Left ventricle myocardium inferior (tissue), 1 donor: ENCODE measurements at regions not wholly inside any gene's neighbourhood (a gene's known extent, or its start where the extent isn't known, plus 50 kb on each side); places are given as distances from the start of the nearest gene placed in this dataset.

Experiments
- DNase-seq: peaks from one replicate; pipeline ENCODE4 v3.0.0-alpha.2; 2020
- H3K27ac ChIP-seq: fragments of 200-600 bp; replicated peaks from 2 replicates; pipeline ENCODE4 v1.8.0; 2021
- H3K27me3 ChIP-seq: fragments of 200-600 bp; 2 replicates; pipeline ENCODE4 v1.8.0; 2021; ENCODE audit warnings: low read depth
- H3K36me3 ChIP-seq: fragments of 200-600 bp; 2 replicates; pipeline ENCODE4 v1.8.0; 2021
- H3K4me1 ChIP-seq: fragments of 200-600 bp; 2 replicates; pipeline ENCODE4 v1.8.0; 2021
- H3K4me3 ChIP-seq: fragments of 200-600 bp; 2 replicates; pipeline ENCODE4 v1.8.0; 2021; ENCODE audit warnings: mild to moderate bottlenecking, moderate library complexity
- H3K9me3 ChIP-seq: fragments of 200-600 bp; replicated peaks from 2 replicates; pipeline ENCODE4 v1.8.0; 2021
- intact Hi-C: fragments of 100-400 bp; cut with micrococcal nuclease; formaldehyde crosslinking; loops from one replicate; pipeline ENCODE4 v1.11.0; 2022
- TF ChIP-seq, protein P1 (sequence below): fragments of 200-600 bp; IDR thresholded peaks from 2 replicates; pipeline ENCODE4 v1.8.0; 2021; ENCODE audit warnings: antibody characterized with exemption, mild to moderate bottlenecking, borderline replicate concordance
- donor health status: DM: no; HTN: yes; CAD: no; lungs with severe emphysema.

DNA sequence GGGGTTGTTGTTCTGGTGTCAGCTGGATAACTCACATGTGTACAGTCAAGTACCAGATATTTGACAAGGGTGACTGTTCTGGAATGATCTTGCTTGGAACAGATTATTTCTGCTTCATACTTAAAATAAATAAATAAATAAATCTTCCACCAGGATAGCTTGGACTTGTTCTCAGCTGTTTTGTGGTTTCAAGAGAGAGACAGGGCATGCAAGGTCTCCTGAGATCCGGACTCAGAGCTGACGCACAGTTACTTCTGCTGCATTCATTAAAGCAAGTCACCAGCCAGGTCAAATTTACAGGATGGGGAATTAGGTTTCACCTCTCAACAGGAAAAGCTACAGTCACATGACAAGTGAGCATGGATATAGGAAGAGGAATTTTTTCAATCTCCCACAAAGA lies 285.0 kb upstream of the SPTLC3 start:
- TF ChIP-seq, protein P1, sequence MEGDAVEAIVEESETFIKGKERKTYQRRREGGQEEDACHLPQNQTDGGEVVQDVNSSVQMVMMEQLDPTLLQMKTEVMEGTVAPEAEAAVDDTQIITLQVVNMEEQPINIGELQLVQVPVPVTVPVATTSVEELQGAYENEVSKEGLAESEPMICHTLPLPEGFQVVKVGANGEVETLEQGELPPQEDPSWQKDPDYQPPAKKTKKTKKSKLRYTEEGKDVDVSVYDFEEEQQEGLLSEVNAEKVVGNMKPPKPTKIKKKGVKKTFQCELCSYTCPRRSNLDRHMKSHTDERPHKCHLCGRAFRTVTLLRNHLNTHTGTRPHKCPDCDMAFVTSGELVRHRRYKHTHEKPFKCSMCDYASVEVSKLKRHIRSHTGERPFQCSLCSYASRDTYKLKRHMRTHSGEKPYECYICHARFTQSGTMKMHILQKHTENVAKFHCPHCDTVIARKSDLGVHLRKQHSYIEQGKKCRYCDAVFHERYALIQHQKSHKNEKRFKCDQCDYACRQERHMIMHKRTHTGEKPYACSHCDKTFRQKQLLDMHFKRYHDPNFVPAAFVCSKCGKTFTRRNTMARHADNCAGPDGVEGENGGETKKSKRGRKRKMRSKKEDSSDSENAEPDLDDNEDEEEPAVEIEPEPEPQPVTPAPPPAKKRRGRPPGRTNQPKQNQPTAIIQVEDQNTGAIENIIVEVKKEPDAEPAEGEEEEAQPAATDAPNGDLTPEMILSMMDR: no peak
- H3K4me1 ChIP-seq: no peaks in the 10 kb centered on the region
- intact Hi-C loops: no loop called here
- no peak overlapping the region for H3K27ac ChIP-seq
- H3K4me3 ChIP-seq: no peak overlapping the region
- DNase-seq: no peak
- no peaks in the 10 kb centered on the region for H3K9me3 ChIP-seq
- H3K27me3 ChIP-seq: no peaks in the 10 kb centered on the region
- no peaks in the 10 kb centered on the region for H3K36me3 ChIP-seq

DNA sequence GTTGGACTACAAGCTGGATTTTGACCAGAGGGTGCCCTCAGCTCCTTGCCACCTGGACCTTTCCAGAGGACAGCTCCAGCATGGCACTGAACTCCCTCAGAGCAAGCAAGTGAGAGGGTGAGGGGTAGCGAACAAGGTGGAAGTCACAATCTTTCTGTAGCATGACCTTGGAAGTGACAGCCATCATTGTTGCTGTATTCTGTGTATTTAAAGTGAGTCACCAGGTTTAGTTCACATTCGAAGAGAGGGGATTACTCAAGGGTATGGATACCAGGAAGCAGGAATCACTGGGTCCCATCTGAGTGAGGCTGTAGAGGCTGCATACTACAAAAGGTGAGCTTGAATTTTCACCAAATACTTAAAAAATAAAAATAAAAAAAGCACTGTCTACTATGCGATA lies 280.0 kb upstream of the SPTLC3 start:
- intact Hi-C loops: no loop called here
- H3K36me3 ChIP-seq: no peaks in the 10 kb centered on the region
- TF ChIP-seq, protein P1: no peak
- no peaks in the 10 kb centered on the region for H3K9me3 ChIP-seq
- H3K4me3 ChIP-seq: no peak overlapping the region
- H3K27me3 ChIP-seq: no peaks in the 10 kb centered on the region
- no peaks in the 10 kb centered on the region for H3K4me1 ChIP-seq
- DNase-seq: no peak
- no peak overlapping the region for H3K27ac ChIP-seq

- TF ChIP-seq, protein P1: no peak
- Histone ChIP-seq H3K4me3 (no peak overlapping the region), H3K4me1 (no peaks in the 10 kb centered on the region), H3K9me3 (no peaks in the 10 kb centered on the region), H3K27me3 (no peaks in the 10 kb centered on the region), H3K27ac (no peak overlapping the region), H3K36me3 (no peaks in the 10 kb centered on the region)
- DNase-seq: no peak
- intact Hi-C loops: no loop called here
These were observed 279.4 kb upstream of the SPTLC3 start for GRCh38 chr20:12729326-12729725.

GRCh38 chr20:12733811-12734210 lies 275.0 kb upstream of the SPTLC3 start:
- no peaks in the 10 kb centered on the region for H3K36me3 ChIP-seq
- no peaks in the 10 kb centered on the region for H3K9me3 ChIP-seq
- H3K27me3 ChIP-seq: no peaks in the 10 kb centered on the region
- intact Hi-C loops: no loop called here
- no peak overlapping the region for H3K27ac ChIP-seq
- H3K4me3 ChIP-seq: no peak overlapping the region
- no peak for DNase-seq
- no peaks in the 10 kb centered on the region for H3K4me1 ChIP-seq
- TF ChIP-seq, protein P1: no peak

DNA sequence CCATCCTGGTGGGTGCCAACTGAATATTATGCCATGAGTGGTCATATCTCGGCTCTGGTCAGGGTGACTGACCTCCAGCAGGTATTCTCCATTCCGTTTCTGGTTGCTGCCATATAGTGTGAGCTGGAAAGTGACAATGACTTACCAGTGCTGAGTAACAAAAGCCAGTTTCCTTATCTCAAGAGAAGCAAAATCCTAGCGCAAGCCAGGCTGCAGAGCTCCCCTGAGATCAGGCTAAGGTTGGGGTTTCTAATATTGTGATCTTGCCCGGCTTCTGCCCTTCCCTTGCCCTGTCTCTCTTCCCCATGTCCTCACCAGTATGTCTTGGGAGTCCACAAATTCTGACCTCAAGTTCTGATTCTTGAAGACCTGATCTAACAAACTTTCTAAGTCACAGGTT lies 271.3 kb upstream of the SPTLC3 start:
- intact Hi-C loops: no loop called here
- no peak for DNase-seq
- TF ChIP-seq, protein P1: no peak
- Histone ChIP-seq H3K27ac (peak overlapping the region; percentile 57), H3K4me1 (no peaks in the 10 kb centered on the region), H3K36me3 (no peaks in the 10 kb centered on the region), H3K9me3 (no peaks in the 10 kb centered on the region), H3K4me3 (no peak overlapping the region), H3K27me3 (no peaks in the 10 kb centered on the region)

DNA sequence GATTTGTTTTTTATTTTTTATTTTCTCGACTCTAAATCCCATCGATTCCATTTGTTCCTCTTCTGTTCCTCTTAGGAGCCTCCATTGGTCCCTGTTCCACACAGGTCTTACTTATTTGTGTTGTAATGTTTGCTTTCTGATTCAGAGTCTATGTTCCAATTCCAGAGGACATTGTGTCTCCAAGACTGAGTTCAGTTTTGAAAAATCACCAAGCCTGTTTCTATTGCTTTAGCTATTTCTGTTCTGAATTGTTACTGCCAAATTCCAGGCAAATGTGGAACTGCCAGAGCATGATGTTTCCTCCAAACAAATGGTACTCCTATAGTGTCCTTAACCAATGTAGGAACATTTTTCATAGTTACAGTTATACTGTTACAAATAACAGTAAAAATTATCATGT lies 270.9 kb upstream of the SPTLC3 start:
- no peak for DNase-seq
- Histone ChIP-seq H3K4me1 (no peaks in the 10 kb centered on the region), H3K27me3 (no peaks in the 10 kb centered on the region), H3K9me3 (no peaks in the 10 kb centered on the region), H3K4me3 (no peak overlapping the region), H3K27ac (peak overlapping the region; percentile 57), H3K36me3 (no peaks in the 10 kb centered on the region)
- intact Hi-C loops: no loop called here
- TF ChIP-seq, protein P1: no peak
